AG10803 (cell line): ENCODE measurements at regions not wholly inside any gene's neighbourhood (a gene's known extent, or its start where the extent isn't known, plus 50 kb on each side); places are given as distances from the start of the nearest gene placed in this dataset.
A peak's percentile ranks its signal among the peaks of the same experiment; 100 is the strongest.

Experiments used
- DNase-seq: peaks from one replicate; pipeline ENCODE4 v3.0.0; 2010; ENCODE audit warnings: low read depth
- H3K4me3 ChIP-seq: 2 replicates; pipeline ENCODE4 v1.5.1; 2011; ENCODE audit warnings: mild to moderate bottlenecking, low read length, control low read depth
- TF ChIP-seq, protein P1 (sequence below): conservative IDR thresholded peaks from 2 replicates; pipeline ENCODE4 v1.5.1; 2011; ENCODE audit warnings: mild to moderate bottlenecking, low read length, control low read depth, inconsistent platforms

DNA sequence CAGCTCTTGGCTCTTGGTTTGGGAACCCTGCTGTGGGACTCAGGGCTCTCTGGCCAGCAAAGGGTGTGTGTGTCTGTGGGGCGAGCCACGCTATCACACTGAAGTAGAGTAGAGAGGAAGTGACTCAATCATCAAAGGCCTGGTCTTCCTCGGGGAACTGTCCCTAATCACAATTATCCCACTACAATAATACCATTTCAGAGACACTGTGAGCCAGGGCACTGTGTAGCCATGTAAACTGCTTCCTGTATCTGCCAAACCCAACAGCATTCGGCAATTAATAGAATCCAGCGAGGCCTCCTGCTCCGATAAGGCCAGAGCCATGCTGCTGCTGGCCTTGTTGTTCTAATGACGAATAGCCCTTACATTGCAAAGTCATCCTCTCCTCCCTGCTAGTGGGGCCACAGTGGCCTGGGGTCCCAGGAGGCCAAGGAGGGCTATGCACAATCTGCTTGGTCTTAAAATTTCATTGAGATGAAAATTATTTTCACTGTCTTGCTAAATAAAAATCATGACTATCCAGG, 49.8 kb upstream of the LMO2 start:
- TF ChIP-seq, protein P1, sequence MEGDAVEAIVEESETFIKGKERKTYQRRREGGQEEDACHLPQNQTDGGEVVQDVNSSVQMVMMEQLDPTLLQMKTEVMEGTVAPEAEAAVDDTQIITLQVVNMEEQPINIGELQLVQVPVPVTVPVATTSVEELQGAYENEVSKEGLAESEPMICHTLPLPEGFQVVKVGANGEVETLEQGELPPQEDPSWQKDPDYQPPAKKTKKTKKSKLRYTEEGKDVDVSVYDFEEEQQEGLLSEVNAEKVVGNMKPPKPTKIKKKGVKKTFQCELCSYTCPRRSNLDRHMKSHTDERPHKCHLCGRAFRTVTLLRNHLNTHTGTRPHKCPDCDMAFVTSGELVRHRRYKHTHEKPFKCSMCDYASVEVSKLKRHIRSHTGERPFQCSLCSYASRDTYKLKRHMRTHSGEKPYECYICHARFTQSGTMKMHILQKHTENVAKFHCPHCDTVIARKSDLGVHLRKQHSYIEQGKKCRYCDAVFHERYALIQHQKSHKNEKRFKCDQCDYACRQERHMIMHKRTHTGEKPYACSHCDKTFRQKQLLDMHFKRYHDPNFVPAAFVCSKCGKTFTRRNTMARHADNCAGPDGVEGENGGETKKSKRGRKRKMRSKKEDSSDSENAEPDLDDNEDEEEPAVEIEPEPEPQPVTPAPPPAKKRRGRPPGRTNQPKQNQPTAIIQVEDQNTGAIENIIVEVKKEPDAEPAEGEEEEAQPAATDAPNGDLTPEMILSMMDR = no peak
- peak; percentile 11 for DNase-seq
- no peak overlapping the region for H3K4me3 ChIP-seq
